CD4-positive, alpha-beta T cell (primary cell): ENCODE measurements at regions not wholly inside any gene's neighbourhood (a gene's known extent, or its start where the extent isn't known, plus 50 kb on each side); places are given as distances from the start of the nearest gene placed in this dataset.

ENCODE experiments used
- ATAC-seq: fragments of 200-7000 bp; cut with Tn5 transposase; one replicate; pipeline ENCODE4 v1.10.0; 2022; ENCODE audit warnings: mild to moderate bottlenecking; ENCODE audit not compliant: poor library complexity
- CTCF ChIA-PET: fragments of 350-600 bp; sonication (Branson Sonifier 250); formaldehyde crosslinking; loops from one replicate; lab custom pipeline; 2021; ENCODE audit warnings: antibody characterized with exemption, inconsistent platforms; lab: Charles Lee
- POLR2A ChIA-PET: fragments of 350-600 bp; sonication (Branson Sonifier 250); formaldehyde crosslinking; loops from one replicate; lab custom pipeline; 2021; ENCODE audit warnings: antibody characterized with exemption, inconsistent platforms; lab: Charles Lee
- DNase-seq, 14 experiments: peaks; one replicate each; pipeline ENCODE4 v3.0.0-alpha.2; 2013 to 2020; ENCODE audit warnings: mixed read lengths in 2 of 14
- H3K27ac ChIP-seq, 2 donors: one replicate each; pipeline versions ENCODE4 v1.5.1 to v1.7.0; 2013; ENCODE audit warnings: low read length in 2 of 2, low read depth in 1 of 2, mild to moderate bottlenecking in 1 of 2
- H3K27me3 ChIP-seq, 2 experiments: 1 replicate in 1 of 2; 2 replicates in 1 of 2; pipeline versions ENCODE4 v1.6.1 to v1.7.0; 2013; ENCODE audit warnings: low read length in 2 of 2, control low read depth in 1 of 2, mild to moderate bottlenecking in 1 of 2, moderate library complexity in 1 of 2; ENCODE audit not compliant: insufficient read depth in 2 of 2, control insufficient read depth in 1 of 2
- H3K36me3 ChIP-seq: one replicate; pipeline ENCODE4 v1.6.1; 2013; ENCODE audit warnings: low read length, control low read depth; ENCODE audit not compliant: insufficient read depth
- H3K4me1 ChIP-seq: one replicate; pipeline ENCODE4 v1.6.1; 2013; ENCODE audit warnings: low read length, control low read depth; ENCODE audit not compliant: insufficient read depth
- H3K4me3 ChIP-seq: one replicate; pipeline ENCODE4 v1.5.1; 2013; ENCODE audit warnings: mild to moderate bottlenecking, low read length, moderate library complexity
- H3K9me3 ChIP-seq, 2 experiments: 1 replicate in 1 of 2; 2 replicates in 1 of 2; pipeline versions ENCODE4 v1.6.1 to v1.7.0; 2013; ENCODE audit warnings: low read length in 2 of 2, mild to moderate bottlenecking in 2 of 2, control low read depth in 1 of 2, moderate library complexity in 1 of 2; ENCODE audit not compliant: control insufficient read depth in 1 of 2, insufficient read depth in 1 of 2
- H3K27ac Mint-ChIP-seq: one replicate; pipeline ENCODE4 v1.8.0; 2020; ENCODE audit warnings: mixed read lengths
- H3K27me3 Mint-ChIP-seq: one replicate; pipeline ENCODE4 v1.8.0; 2021; ENCODE audit warnings: mixed read lengths
- H3K36me3 Mint-ChIP-seq: one replicate; pipeline ENCODE4 v1.8.0; 2021; ENCODE audit warnings: low read depth, mixed read lengths
- H3K4me1 Mint-ChIP-seq: one replicate; pipeline ENCODE4 v1.8.0; 2021; ENCODE audit warnings: low read depth, mixed read lengths
- H3K4me3 Mint-ChIP-seq: one replicate; pipeline ENCODE4 v1.8.0; 2020; ENCODE audit warnings: mild to moderate bottlenecking, mixed read lengths
- H3K9me3 Mint-ChIP-seq: one replicate; pipeline ENCODE4 v1.8.0; 2020; ENCODE audit warnings: mixed read lengths
- intact Hi-C, 2 experiments: fragments of 100-400 bp; cut with DNase I in 1 of 2; cut with micrococcal nuclease in 1 of 2; formaldehyde crosslinking; loops; one replicate each; pipeline versions ENCODE4 v1.15.1 to v1.9.0; 2023 to 2025; cut with DNase I, micrococcal nuclease
- TF ChIP-seq, protein P1 (sequence below): fragments of 200-600 bp; IDR thresholded peaks from one replicate; pipeline ENCODE4 v1.8.0; 2022; ENCODE audit warnings: antibody characterized with exemption, mild to moderate bottlenecking

DNA sequence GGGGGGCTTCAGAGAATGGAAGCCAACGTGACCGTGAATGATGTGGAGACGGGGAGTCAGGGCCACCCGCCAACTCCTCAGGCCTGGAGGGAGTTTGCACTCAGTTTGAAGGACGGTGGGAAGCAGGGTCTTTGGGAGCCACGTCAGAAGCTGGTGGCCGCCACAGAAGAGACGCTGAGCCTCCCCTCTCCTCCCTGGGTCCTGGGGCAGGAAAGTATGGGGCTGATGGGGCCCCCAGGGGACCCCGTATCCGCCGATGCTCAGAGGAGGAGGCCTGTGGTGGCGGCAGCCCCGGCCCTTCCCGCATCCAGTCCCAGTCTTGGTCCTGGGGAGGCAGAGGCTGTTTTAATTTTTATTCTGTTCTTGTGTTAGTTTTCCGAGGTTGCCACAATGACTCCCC is 188.6 kb upstream of the C1orf174 start:
- no peaks in the 10 kb centered on the region for H3K36me3 ChIP-seq
- no peak overlapping the region for H3K4me3 ChIP-seq
- ATAC-seq (no peak), DNase-seq (no peak)
- Mint-ChIP-seq H3K27me3 (no peaks in the 10 kb centered on the region), H3K4me1 (no peaks in the 10 kb centered on the region), H3K27ac (no peak overlapping the region), H3K36me3 (no peaks in the 10 kb centered on the region), H3K9me3 (peaks cover 3% of the 10 kb centered on the region), H3K4me3 (no peak overlapping the region)
- no peaks in the 10 kb centered on the region for H3K4me1 ChIP-seq
- H3K9me3 ChIP-seq: peaks cover 0 to 38% of the 10 kb centered on the region in 2 experiments
- intact Hi-C loops: no loop called here
- TF ChIP-seq, protein P1, sequence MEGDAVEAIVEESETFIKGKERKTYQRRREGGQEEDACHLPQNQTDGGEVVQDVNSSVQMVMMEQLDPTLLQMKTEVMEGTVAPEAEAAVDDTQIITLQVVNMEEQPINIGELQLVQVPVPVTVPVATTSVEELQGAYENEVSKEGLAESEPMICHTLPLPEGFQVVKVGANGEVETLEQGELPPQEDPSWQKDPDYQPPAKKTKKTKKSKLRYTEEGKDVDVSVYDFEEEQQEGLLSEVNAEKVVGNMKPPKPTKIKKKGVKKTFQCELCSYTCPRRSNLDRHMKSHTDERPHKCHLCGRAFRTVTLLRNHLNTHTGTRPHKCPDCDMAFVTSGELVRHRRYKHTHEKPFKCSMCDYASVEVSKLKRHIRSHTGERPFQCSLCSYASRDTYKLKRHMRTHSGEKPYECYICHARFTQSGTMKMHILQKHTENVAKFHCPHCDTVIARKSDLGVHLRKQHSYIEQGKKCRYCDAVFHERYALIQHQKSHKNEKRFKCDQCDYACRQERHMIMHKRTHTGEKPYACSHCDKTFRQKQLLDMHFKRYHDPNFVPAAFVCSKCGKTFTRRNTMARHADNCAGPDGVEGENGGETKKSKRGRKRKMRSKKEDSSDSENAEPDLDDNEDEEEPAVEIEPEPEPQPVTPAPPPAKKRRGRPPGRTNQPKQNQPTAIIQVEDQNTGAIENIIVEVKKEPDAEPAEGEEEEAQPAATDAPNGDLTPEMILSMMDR: no peak
- CTCF ChIA-PET: no interaction called here
- POLR2A ChIA-PET: no interaction called here
- H3K27me3 ChIP-seq: no peaks in the 10 kb centered on the region
- H3K27ac ChIP-seq: no peak overlapping the region

- TF ChIP-seq, protein P1: no peak
- ChIA-PET CTCF (no interaction called here), POLR2A (no interaction called here)
- H3K9me3 ChIP-seq: peaks cover 0 to 44% of the 10 kb centered on the region in 2 experiments
- no peaks in the 10 kb centered on the region for H3K4me1 Mint-ChIP-seq
- no peaks in the 10 kb centered on the region for H3K36me3 Mint-ChIP-seq
- H3K27ac ChIP-seq: no peak overlapping the region
- peaks cover 3% of the 10 kb centered on the region for H3K9me3 Mint-ChIP-seq
- no peaks in the 10 kb centered on the region for H3K27me3 Mint-ChIP-seq
- H3K4me3 Mint-ChIP-seq: no peak overlapping the region
- DNase-seq (no peak), ATAC-seq (no peak)
- intact Hi-C loops: no loop called here
- H3K4me1 ChIP-seq: no peaks in the 10 kb centered on the region
- H3K4me3 ChIP-seq: no peak overlapping the region
- no peaks in the 10 kb centered on the region for H3K36me3 ChIP-seq
- no peaks in the 10 kb centered on the region for H3K27me3 ChIP-seq
- H3K27ac Mint-ChIP-seq: no peak overlapping the region
Observed at GRCh38 chr1:4089421-4090175, 189.5 kb upstream of the C1orf174 start.

- Mint-ChIP-seq H3K4me1 (no peaks in the 10 kb centered on the region), H3K4me3 (no peak overlapping the region), H3K27ac (no peak overlapping the region), H3K27me3 (no peaks in the 10 kb centered on the region), H3K9me3 (peaks cover 3% of the 10 kb centered on the region), H3K36me3 (no peaks in the 10 kb centered on the region)
- no peaks in the 10 kb centered on the region for H3K4me1 ChIP-seq
- peaks cover 0 to 51% of the 10 kb centered on the region in 2 experiments for H3K9me3 ChIP-seq
- H3K4me3 ChIP-seq: no peak overlapping the region
- DNase-seq (no peak), ATAC-seq (no peak)
- no peaks in the 10 kb centered on the region for H3K36me3 ChIP-seq
- ChIA-PET POLR2A (no interaction called here), CTCF (no interaction called here)
- TF ChIP-seq, protein P1: no peak
- H3K27me3 ChIP-seq: no peaks in the 10 kb centered on the region
- no peak overlapping the region for H3K27ac ChIP-seq
- intact Hi-C loops: no loop called here
Observed at GRCh38 chr1:4090556-4090955, 190.5 kb upstream of the C1orf174 start.
